HCT116 (cell line): ENCODE measurements at regions not wholly inside any gene's neighbourhood (a gene's known extent, or its start where the extent isn't known, plus 50 kb on each side); places are given as distances from the start of the nearest gene placed in this dataset.

Source experiments
- ATAC-seq: fragments of 200-7000 bp; cut with Tn5 transposase; 2 replicates; pipeline ENCODE4 v1.9.1; 2020; ENCODE audit warnings: mild to moderate bottlenecking, moderate library complexity
- BruUV-seq: library from RNA; stranded (reverse); fragments of 400-500 nt; replicated peaks from 2 replicates; lab custom pipeline; 2021; lab: Mats Ljungman, UMichigan
- CTCF ChIA-PET: fragments of 300-600 bp; sonication (Branson Sonifier 250); formaldehyde crosslinking; loops from one replicate; lab custom pipeline; 2021; ENCODE audit warnings: antibody characterized with exemption; lab: Charles Lee
- POLR2A ChIA-PET: fragments of 300-600, 350-600 bp; sonication (Branson Sonifier 250); formaldehyde crosslinking; loops from one replicate; lab custom pipeline; 2021; ENCODE audit warnings: antibody characterized with exemption; lab: Charles Lee
- RAD21 ChIA-PET, 2 experiments: fragments of 300-600 bp; sonication (Branson Sonifier 250); formaldehyde crosslinking; loops; one replicate each; lab custom pipeline; 2023; ENCODE audit warnings: low total read pairs in 2 of 2; ENCODE audit not compliant: uncharacterized antibody in 2 of 2, unreplicated experiment in 2 of 2, low non-redundant PET in 1 of 2; lab: Charles Lee
- DNase-seq: peaks from one replicate; pipeline ENCODE4 v3.0.0-alpha.2; 2010; ENCODE audit warnings: low read depth, low spot score
- H2AFZ ChIP-seq: fragments of 200-600 bp; shearing (Covaris generic), sonication (generic); 2 replicates; pipeline ENCODE4 v1.6.1; 2017; ENCODE audit warnings: low read depth, mixed run types, mixed read lengths, antibody characterized with exemption, low read length; ENCODE audit not compliant: poor library complexity, severe bottlenecking
- H3K27ac ChIP-seq: 2 replicates; pipeline ENCODE4 v1.5.1; 2012; ENCODE audit warnings: low read depth, low read length
- H3K27me3 ChIP-seq: fragments of 200-600 bp; sonication (generic); 2 replicates; pipeline ENCODE4 v1.6.1; 2016; ENCODE audit warnings: mixed run types, low read length, mixed read lengths; ENCODE audit not compliant: insufficient read depth
- H3K36me3 ChIP-seq, 2 experiments: fragments of 200-500 bp in 1 of 2; fragments of 200-600 bp in 1 of 2; sonication (Bioruptor generic) in 1 of 2; sonication (generic) in 1 of 2; 2 replicates each; pipeline versions ENCODE4 v1.5.1 to v1.6.1; 2014 to 2016; ENCODE audit warnings: low read length in 2 of 2, inconsistent platforms in 1 of 2, mixed read lengths in 1 of 2, mixed run types in 1 of 2; ENCODE audit not compliant: insufficient read depth in 2 of 2, control insufficient read depth in 1 of 2
- H3K4me1 ChIP-seq, 2 experiments: fragments of 200-600 bp in 1 of 2; sonication (generic) in 1 of 2; 2 replicates each; pipeline versions ENCODE4 v1.5.1 to v1.6.1; 2012 to 2017; ENCODE audit warnings: low read length in 2 of 2, inconsistent platforms in 1 of 2, mild to moderate bottlenecking in 1 of 2, mixed read lengths in 1 of 2, mixed run types in 1 of 2, moderate library complexity in 1 of 2; ENCODE audit not compliant: insufficient read depth in 2 of 2, control insufficient read depth in 1 of 2
- H3K4me2 ChIP-seq: fragments of 200-600 bp; sonication (generic); 2 replicates; pipeline ENCODE4 v1.6.1; 2017; ENCODE audit warnings: mixed run types, low read length, mixed read lengths
- H3K4me3 ChIP-seq, 2 experiments: fragments of 200-600 bp in 1 of 2; sonication (generic) in 1 of 2; replicated peaks in 1 of 2; 2 replicates each; pipeline ENCODE4 v1.5.1; 2011 to 2016; ENCODE audit warnings: low read length in 2 of 2, control low read depth in 1 of 2, low read depth in 1 of 2, mild to moderate bottlenecking in 1 of 2, mixed read lengths in 1 of 2, mixed run types in 1 of 2
- H3K79me2 ChIP-seq: fragments of 200-600 bp; sonication (generic); 2 replicates; pipeline ENCODE4 v1.6.1; 2017; ENCODE audit warnings: mild to moderate bottlenecking, mixed run types, low read length, moderate library complexity, mixed read lengths; ENCODE audit not compliant: insufficient read depth
- H3K9ac ChIP-seq: fragments of 200-600 bp; sonication (generic); 2 replicates; pipeline ENCODE4 v1.6.1; 2016; ENCODE audit warnings: low read length, mixed read lengths
- H3K9me2 ChIP-seq: fragments of 200-600 bp; sonication (generic), shearing (Covaris generic); 2 replicates; pipeline ENCODE4 v1.6.1; 2017; ENCODE audit warnings: mixed run types, mild to moderate bottlenecking, moderate library complexity; ENCODE audit not compliant: insufficient read depth
- H3K9me3 ChIP-seq, 2 experiments: fragments of 200-500 bp in 1 of 2; fragments of 200-600 bp in 1 of 2; sonication (Bioruptor generic) in 1 of 2; sonication (generic) in 1 of 2; 2 replicates each; pipeline ENCODE4 v1.6.1; 2014 to 2017; ENCODE audit warnings: low read length in 2 of 2, mixed read lengths in 2 of 2, inconsistent platforms in 1 of 2, low read depth in 1 of 2, mild to moderate bottlenecking in 1 of 2, mixed run types in 1 of 2, moderate library complexity in 1 of 2; ENCODE audit not compliant: control insufficient read depth in 1 of 2, insufficient read depth in 1 of 2
- H4K20me1 ChIP-seq: fragments of 200-600 bp; sonication (generic), shearing (Covaris generic); 2 replicates; pipeline ENCODE4 v1.6.1; 2017; ENCODE audit warnings: mixed run types, mild to moderate bottlenecking, moderate library complexity; ENCODE audit not compliant: insufficient read depth
- CBX3 ChIP-seq: IDR thresholded peaks from 2 replicates; pipeline ENCODE4 v1.6.1; 2012; ENCODE audit warnings: low read depth
- CEBPB ChIP-seq: IDR thresholded peaks from 2 replicates; pipeline ENCODE4 v1.6.1; 2012; ENCODE audit warnings: low read depth
- ELF1 ChIP-seq: IDR thresholded peaks from 2 replicates; pipeline ENCODE4 v1.6.1; 2012; ENCODE audit warnings: low read depth, borderline replicate concordance
- FOSL1 ChIP-seq: IDR thresholded peaks from 2 replicates; pipeline ENCODE4 v1.6.1; 2012; ENCODE audit warnings: low read depth
- POLR2AphosphoS5 ChIP-seq: IDR thresholded peaks from 2 replicates; pipeline ENCODE4 v1.6.1; 2011; ENCODE audit warnings: mild to moderate bottlenecking, low read depth, low read length, moderate library complexity
- SIN3A ChIP-seq: IDR thresholded peaks from 2 replicates; pipeline ENCODE4 v1.6.1; 2012; ENCODE audit warnings: low read depth
- SP1 ChIP-seq: IDR thresholded peaks from 2 replicates; pipeline ENCODE4 v1.6.1; 2012; ENCODE audit warnings: low read depth
- SRF ChIP-seq: IDR thresholded peaks from 2 replicates; pipeline ENCODE4 v1.6.1; 2012; ENCODE audit warnings: low read depth
- ZNF274 ChIP-seq: fragments of 200-500 bp; sonication (Bioruptor generic); IDR thresholded peaks from 2 replicates; pipeline ENCODE4 v1.6.1; 2014; ENCODE audit warnings: mild to moderate bottlenecking, low read depth, low read length, inconsistent platforms
- intact Hi-C: fragments of 100-400 bp; cut with micrococcal nuclease; formaldehyde crosslinking; loops from 2 replicates; pipeline ENCODE4 v1.10.0; 2022
- TF ChIP-seq, protein P1 (sequence below): IDR thresholded peaks from 2 replicates; pipeline ENCODE4 v1.6.1; 2012; ENCODE audit warnings: low read depth
- TF ChIP-seq, protein P2 (sequence below): IDR thresholded peaks from 2 replicates; pipeline ENCODE4 v1.6.1; 2012

DNA sequence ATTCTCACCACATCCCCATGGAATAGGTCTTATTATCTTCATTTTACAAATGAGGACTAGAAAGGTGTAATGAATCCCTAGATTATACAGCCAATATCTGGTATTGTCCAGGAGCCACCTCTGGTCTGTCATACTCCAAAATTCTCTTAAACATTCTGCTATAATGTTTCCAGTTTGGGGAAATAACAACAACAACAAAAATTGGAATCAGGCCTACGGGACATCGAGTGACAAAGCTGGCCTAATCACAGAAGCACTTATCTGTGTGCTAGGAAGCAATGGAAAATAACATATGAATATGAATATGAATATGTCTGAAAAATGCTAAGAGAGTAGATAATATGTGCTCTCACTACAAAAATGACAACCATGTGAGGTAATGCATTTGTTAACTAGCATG lies 264.1 kb downstream of the GASK1B start (continued):
- TF ChIP-seq, protein P1, sequence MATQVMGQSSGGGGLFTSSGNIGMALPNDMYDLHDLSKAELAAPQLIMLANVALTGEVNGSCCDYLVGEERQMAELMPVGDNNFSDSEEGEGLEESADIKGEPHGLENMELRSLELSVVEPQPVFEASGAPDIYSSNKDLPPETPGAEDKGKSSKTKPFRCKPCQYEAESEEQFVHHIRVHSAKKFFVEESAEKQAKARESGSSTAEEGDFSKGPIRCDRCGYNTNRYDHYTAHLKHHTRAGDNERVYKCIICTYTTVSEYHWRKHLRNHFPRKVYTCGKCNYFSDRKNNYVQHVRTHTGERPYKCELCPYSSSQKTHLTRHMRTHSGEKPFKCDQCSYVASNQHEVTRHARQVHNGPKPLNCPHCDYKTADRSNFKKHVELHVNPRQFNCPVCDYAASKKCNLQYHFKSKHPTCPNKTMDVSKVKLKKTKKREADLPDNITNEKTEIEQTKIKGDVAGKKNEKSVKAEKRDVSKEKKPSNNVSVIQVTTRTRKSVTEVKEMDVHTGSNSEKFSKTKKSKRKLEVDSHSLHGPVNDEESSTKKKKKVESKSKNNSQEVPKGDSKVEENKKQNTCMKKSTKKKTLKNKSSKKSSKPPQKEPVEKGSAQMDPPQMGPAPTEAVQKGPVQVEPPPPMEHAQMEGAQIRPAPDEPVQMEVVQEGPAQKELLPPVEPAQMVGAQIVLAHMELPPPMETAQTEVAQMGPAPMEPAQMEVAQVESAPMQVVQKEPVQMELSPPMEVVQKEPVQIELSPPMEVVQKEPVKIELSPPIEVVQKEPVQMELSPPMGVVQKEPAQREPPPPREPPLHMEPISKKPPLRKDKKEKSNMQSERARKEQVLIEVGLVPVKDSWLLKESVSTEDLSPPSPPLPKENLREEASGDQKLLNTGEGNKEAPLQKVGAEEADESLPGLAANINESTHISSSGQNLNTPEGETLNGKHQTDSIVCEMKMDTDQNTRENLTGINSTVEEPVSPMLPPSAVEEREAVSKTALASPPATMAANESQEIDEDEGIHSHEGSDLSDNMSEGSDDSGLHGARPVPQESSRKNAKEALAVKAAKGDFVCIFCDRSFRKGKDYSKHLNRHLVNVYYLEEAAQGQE = no peak
- no peak for TF ChIP-seq SIN3A
- no peak for TF ChIP-seq ZNF274
- no peak for TF ChIP-seq ELF1
- TF ChIP-seq, protein P2, sequence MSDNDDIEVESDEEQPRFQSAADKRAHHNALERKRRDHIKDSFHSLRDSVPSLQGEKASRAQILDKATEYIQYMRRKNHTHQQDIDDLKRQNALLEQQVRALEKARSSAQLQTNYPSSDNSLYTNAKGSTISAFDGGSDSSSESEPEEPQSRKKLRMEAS = no peak
- no peak for TF ChIP-seq CEBPB
- no peak for TF ChIP-seq POLR2AphosphoS5
- TF ChIP-seq SP1 = no peak
- no peak for TF ChIP-seq CBX3

DNA sequence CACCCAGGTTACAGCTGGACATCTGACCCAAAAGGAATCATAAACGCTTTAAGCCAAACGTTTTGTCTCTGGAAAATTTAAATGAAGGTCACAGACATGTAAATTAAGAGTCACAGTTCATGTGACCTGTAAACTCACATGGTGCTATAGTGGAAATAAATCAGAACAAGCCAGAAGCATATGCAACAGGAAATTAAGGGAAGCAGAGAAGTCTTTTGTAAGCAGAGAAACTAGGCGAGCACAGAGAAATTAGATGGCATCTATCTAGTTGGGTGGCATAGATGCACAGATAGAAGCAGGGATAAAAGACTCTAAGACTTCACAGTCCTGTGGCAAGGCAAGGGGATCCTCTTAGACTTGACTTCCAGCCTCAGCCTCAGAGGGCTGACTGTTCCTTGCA lies 264.8 kb downstream of the GASK1B start:
- H3K79me2 ChIP-seq = no peaks in the 10 kb centered on the region
- intact Hi-C loops = no loop called here
- no peak overlapping the region for H3K4me3 ChIP-seq
- ATAC-seq = no peak
- no peaks in the 10 kb centered on the region for H3K4me1 ChIP-seq
- no peaks in the 10 kb centered on the region for H3K9me2 ChIP-seq
- ChIA-PET POLR2A (no interaction called here), CTCF (no interaction called here), RAD21 (no interaction called here)
- no peaks in the 10 kb centered on the region for H3K36me3 ChIP-seq
- no peak for DNase-seq
- no peak overlapping the region for H3K27ac ChIP-seq
- no peak for TF ChIP-seq SRF
- no peak for TF ChIP-seq FOSL1
- no peak for TF ChIP-seq ELF1
- H3K4me2 ChIP-seq = no peak overlapping the region
- no peaks in the 10 kb centered on the region for H3K27me3 ChIP-seq
- no TSS peak for BruUV-seq
- no peaks in the 10 kb centered on the region for H4K20me1 ChIP-seq
- H2AFZ ChIP-seq = no peak overlapping the region
- no peak overlapping the region for H3K9ac ChIP-seq
- no peaks in the 10 kb centered on the region for H3K9me3 ChIP-seq
